Tibial nerve (tissue), 4 donors: ENCODE measurements at regions not wholly inside any gene's neighbourhood (a gene's known extent, or its start where the extent isn't known, plus 50 kb on each side); places are given as distances from the start of the nearest gene placed in this dataset.

Experiments
- EP300 ChIP-seq, 2 donors: sonication (generic); formaldehyde crosslinking; IDR thresholded peaks; one replicate each; pipeline ENCODE4 v1.6.1; 2017; ENCODE audit warnings: antibody characterized with exemption in 2 of 2, mild to moderate bottlenecking in 1 of 2
- POLR2A ChIP-seq, 2 donors: fragments of 450-650 bp; IDR thresholded peaks; one replicate each; pipeline ENCODE4 v1.6.1; 2017; ENCODE audit warnings: antibody characterized with exemption in 2 of 2, mild to moderate bottlenecking in 2 of 2, moderate library complexity in 2 of 2
- TF ChIP-seq, protein P1 (sequence below), 5 experiments: fragments of 200-600 bp in 3 of 5; fragments of 450-650 bp in 2 of 5; sonication (generic) in 3 of 5; IDR thresholded peaks; one replicate each; pipeline ENCODE4 v1.5.1; 2016 to 2019; ENCODE audit warnings: antibody characterized with exemption in 5 of 5, mild to moderate bottlenecking in 3 of 5, moderate library complexity in 2 of 5

DNA sequence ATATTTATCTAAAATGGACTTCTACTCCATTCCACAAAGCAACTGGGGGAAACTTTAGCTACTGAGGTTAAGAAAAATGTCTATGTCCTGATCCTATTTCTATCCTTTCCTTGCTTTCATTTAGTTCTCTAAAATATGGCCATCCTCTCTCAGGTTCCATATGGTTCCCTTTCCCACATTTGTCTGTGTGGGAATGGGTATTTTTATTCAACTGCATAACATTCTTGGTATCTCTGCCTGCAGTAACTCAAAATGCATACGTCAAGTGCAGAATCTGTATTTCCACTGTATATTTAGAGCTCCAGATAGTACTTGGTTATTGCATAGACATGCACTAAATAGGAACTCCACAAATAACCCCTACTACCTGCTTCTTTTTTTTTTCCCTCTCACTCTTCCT is 130.6 kb upstream of the BTG1 start:
- no peak for TF ChIP-seq POLR2A (IDR thresholded peaks at IDR 0.05)
- TF ChIP-seq, protein P1, sequence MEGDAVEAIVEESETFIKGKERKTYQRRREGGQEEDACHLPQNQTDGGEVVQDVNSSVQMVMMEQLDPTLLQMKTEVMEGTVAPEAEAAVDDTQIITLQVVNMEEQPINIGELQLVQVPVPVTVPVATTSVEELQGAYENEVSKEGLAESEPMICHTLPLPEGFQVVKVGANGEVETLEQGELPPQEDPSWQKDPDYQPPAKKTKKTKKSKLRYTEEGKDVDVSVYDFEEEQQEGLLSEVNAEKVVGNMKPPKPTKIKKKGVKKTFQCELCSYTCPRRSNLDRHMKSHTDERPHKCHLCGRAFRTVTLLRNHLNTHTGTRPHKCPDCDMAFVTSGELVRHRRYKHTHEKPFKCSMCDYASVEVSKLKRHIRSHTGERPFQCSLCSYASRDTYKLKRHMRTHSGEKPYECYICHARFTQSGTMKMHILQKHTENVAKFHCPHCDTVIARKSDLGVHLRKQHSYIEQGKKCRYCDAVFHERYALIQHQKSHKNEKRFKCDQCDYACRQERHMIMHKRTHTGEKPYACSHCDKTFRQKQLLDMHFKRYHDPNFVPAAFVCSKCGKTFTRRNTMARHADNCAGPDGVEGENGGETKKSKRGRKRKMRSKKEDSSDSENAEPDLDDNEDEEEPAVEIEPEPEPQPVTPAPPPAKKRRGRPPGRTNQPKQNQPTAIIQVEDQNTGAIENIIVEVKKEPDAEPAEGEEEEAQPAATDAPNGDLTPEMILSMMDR (IDR thresholded peaks at IDR 0.05) = no peak
- no peak for TF ChIP-seq EP300 (IDR thresholded peaks at IDR 0.05)
